ENCODE measurements at regions not wholly inside any gene's neighbourhood (a gene's known extent, or its start where the extent isn't known, plus 50 kb on each side); places are given as distances from the start of the nearest gene placed in this dataset.

DNA sequence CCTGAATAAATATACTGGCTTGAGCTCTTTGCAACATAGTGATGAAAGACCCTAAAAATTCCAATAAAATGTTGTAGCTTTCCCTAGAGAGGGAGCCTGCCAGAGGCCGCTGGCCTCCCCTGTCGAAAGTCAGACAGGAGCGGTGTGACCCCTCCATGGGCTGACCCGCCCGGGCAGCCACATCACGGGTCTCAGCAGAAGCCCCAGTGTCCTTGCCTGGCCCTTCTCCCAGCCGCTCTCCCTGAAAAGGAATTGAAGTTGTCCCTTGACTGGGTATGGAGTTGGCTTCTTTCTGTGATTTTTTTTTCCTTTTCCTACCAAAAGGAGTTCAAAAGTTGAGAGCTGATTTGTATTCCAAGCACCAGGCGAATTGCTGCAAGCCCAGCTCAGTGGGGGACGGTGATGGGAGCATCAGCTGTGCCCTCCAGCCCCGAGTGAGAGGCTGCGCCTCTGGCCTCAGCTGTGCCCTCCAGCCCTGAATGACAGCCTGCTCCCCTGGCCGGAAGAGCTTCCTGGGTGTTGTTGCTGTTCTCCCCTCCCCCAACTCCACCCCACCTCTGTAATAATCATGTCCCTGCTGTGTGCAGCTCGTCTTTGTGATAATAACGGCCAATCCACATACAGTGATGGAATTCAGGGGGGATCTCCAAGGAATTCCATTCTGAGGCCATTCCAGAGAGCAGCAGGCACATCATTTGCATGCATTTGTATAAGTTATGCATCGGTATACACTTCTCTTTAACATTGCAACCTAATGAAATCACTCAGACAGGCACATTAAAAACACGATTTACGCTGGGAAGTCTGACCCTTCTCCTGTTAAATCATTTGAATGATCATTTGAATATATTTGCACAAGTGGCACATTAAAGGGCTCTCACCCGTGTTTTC lies 501.0 kb downstream of the EIPR1 start:
- WGBS (ENCODE audit: insufficient coverage, low coverage, missing lambda C conversion rate): 2% methylated on average over 18 of the region's 18 CpGs
- no TSS peak for BruUV-seq (replicated peaks)
- in situ Hi-C loops (cut with MboI): no loop called here
- Histone ChIP-seq H4K20me1 (replicated peaks; ENCODE audit: control insufficient read depth, insufficient read depth, low read length) (no peaks in the 10 kb centered on the region), H3K4me3 (no peak overlapping the region), H3K79me2 (ENCODE audit: control insufficient read depth, insufficient read depth, low read length) (no peaks in the 10 kb centered on the region), H3K27ac (ENCODE audit: extremely low read depth, low read depth, low read length) (no peak overlapping the region), H3K9me1 (ENCODE audit: control insufficient read depth, insufficient read depth, low read length) (no peaks in the 10 kb centered on the region), H3K36me3 (ENCODE audit: control insufficient read depth, insufficient read depth, low read length) (no peaks in the 10 kb centered on the region), H3K9me3 (replicated peaks; ENCODE audit: control insufficient read depth, insufficient read depth, low read depth, low read length) (no peaks in the 10 kb centered on the region), H3K4me1 (replicated peaks in 1 of 2; ENCODE audit: control insufficient read depth in 2 of 2, insufficient read depth in 2 of 2, low read length in 2 of 2) (no peaks in the 10 kb centered on the region), H3K27me3 (ENCODE audit: control insufficient read depth in 2 of 2, insufficient read depth in 2 of 2, low read length in 2 of 2) (peaks cover 7 to 40% of the 10 kb centered on the region in 2 experiments; a peak in 4 of 5 replicates), H3K4me2 (ENCODE audit: insufficient read depth, low read length) (no peak overlapping the region), H3K9ac (ENCODE audit: insufficient read depth in 1 of 2, low read depth in 2 of 2, low read length in 2 of 2) (no peak overlapping the region), H2AFZ (ENCODE audit: low read depth, low read length) (no peak overlapping the region)
- intact Hi-C loops (cut with micrococcal nuclease): no loop called here
- ChIA-PET POLR2A (no interaction called here), CTCF (ENCODE audit: low intra/inter-chr PET ratio) (no interaction called here)
- TF ChIP-seq MECOM (CRISPR knock-in tag; IDR thresholded peaks at IDR 0.05) (no peak), STAG1 (CRISPR knock-in tag; IDR thresholded peaks at IDR 0.05; ENCODE audit: borderline replicate concordance) (no peak), ZNF76 (CRISPR knock-in tag; IDR thresholded peaks at IDR 0.05; ENCODE audit: borderline replicate concordance) (no peak), ZNF696 (CRISPR knock-in tag; conservative IDR thresholded peaks at IDR 0.05) (no peak), ZNF3 (CRISPR knock-in tag; IDR thresholded peaks at IDR 0.05) (no peak), E2F3 (CRISPR knock-in tag; IDR thresholded peaks at IDR 0.05) (no peak), ZNF239 (CRISPR knock-in tag; IDR thresholded peaks at IDR 0.05) (no peak), TGIF2 (CRISPR knock-in tag; IDR thresholded peaks at IDR 0.05) (no peak)
- FAIRE-seq: no peak
- no peak for ATAC-seq
- no peak for DNase-seq (ENCODE audit: extremely low read depth in 1 of 4, low spot score in 3 of 4)

Data from K562 (cell line).